Fibroblast of lung (primary cell): ENCODE measurements at regions not wholly inside any gene's neighbourhood (a gene's known extent, or its start where the extent isn't known, plus 50 kb on each side); places are given as distances from the start of the nearest gene placed in this dataset.

Experiments
- CTCF ChIP-seq, 2 donors: IDR thresholded peaks in 1 of 2; conservative IDR thresholded peaks in 1 of 2; 1 replicate in 1 of 2; 2 replicates in 1 of 2; pipeline ENCODE4 v1.5.1; 2011 to 2012; ENCODE audit warnings: low read length in 2 of 2, control low read depth in 1 of 2, inconsistent platforms in 1 of 2, low read depth in 1 of 2, mild to moderate bottlenecking in 1 of 2
- EZH2 ChIP-seq: IDR thresholded peaks from 2 replicates; pipeline ENCODE4 v1.5.1; 2012; ENCODE audit warnings: low read length, control low read depth, mild to moderate bottlenecking; ENCODE audit errors: missing control alignments

- TF ChIP-seq EZH2 (no peak), CTCF (conservative IDR thresholded peaks at IDR 0.05 in 1 of 2, IDR thresholded peaks at IDR 0.05 in 1 of 2; ENCODE audit: low read depth in 1 of 2, low read length in 2 of 2) (no peak)
These were observed 119.3 kb upstream of the RAP1B start for GRCh38 chr12:68491204-68491960.
